ENCODE measurements at regions not wholly inside any gene's neighbourhood (a gene's known extent, or its start where the extent isn't known, plus 50 kb on each side); places are given as distances from the start of the nearest gene placed in this dataset.

GRCh38 chr4:90064196-90064595 lies 63.0 kb upstream of the CCSER1 start:
- no TSS peak for BruUV-seq (replicated peaks)
- POLR2A ChIA-PET, result no interaction called here
- in situ Hi-C loops (cut with HindIII; ENCODE audit: low pct_unique_long_range_greater_than_20kb, low sequenced_read_pairs), result no loop called here

GRCh38 chr4:90069151-90069550 lies 58.0 kb upstream of the CCSER1 start:
- Histone ChIP-seq H3K4me1 (ENCODE audit: control insufficient read depth, insufficient read depth, low read length) (no peaks in the 10 kb centered on the region), H3K9me3 (ENCODE audit: control insufficient read depth, insufficient read depth, low read depth, low read length) (no peaks in the 10 kb centered on the region), H3K27me3 (ENCODE audit: control insufficient read depth, insufficient read depth, low read length) (no peaks in the 10 kb centered on the region), H3K4me3 (ENCODE audit: low read depth in 2 of 2, low read length in 2 of 2) (no peak overlapping the region), H3K36me3 (ENCODE audit: control insufficient read depth, insufficient read depth, low read length) (no peaks in the 10 kb centered on the region), H3K27ac (ENCODE audit: low read length) (no peak overlapping the region)
- intact Hi-C loops (cut with micrococcal nuclease; ENCODE audit: unreplicated experiment), result no loop called here
- no peak for DNase-seq (ENCODE audit: low read depth, low spot score)
- CTCF ChIA-PET, result no interaction called here
- no TSS peak for BruUV-seq (replicated peaks)
- POLR2A ChIA-PET, result no interaction called here
- in situ Hi-C loops (cut with HindIII; ENCODE audit: low pct_unique_long_range_greater_than_20kb, low sequenced_read_pairs), result no loop called here
- no peak for ATAC-seq
- TF ChIP-seq SIN3A (IDR thresholded peaks at IDR 0.05; ENCODE audit: borderline replicate concordance, insufficient read depth, low read depth, low read length), result no peak
- TF ChIP-seq POLR2AphosphoS5 (IDR thresholded peaks at IDR 0.05; ENCODE audit: low read depth, low read length), result no peak
- no peak for TF ChIP-seq TCF7L2 (IDR thresholded peaks at IDR 0.05; ENCODE audit: low read depth, low read length)
- TF ChIP-seq REST (IDR thresholded peaks at IDR 0.05; ENCODE audit: insufficient read depth in 1 of 2, low read depth in 2 of 2, low read length in 1 of 2), result no peak
- TF ChIP-seq CTCF (IDR thresholded peaks at IDR 0.05), result no peak

More at GRCh38 chr4:90064196-90064595, 63.0 kb upstream of the CCSER1 start:
- ATAC-seq (no peak), DNase-seq (ENCODE audit: low read depth, low spot score) (no peak)
- no peak overlapping the region for H3K4me3 ChIP-seq (ENCODE audit: low read depth in 2 of 2, low read length in 2 of 2)
- TF ChIP-seq REST (IDR thresholded peaks at IDR 0.05; ENCODE audit: insufficient read depth in 1 of 2, low read depth in 2 of 2, low read length in 1 of 2), result no peak
- TF ChIP-seq POLR2AphosphoS5 (IDR thresholded peaks at IDR 0.05; ENCODE audit: low read depth, low read length), result no peak
- TF ChIP-seq SIN3A (IDR thresholded peaks at IDR 0.05; ENCODE audit: borderline replicate concordance, insufficient read depth, low read depth, low read length), result no peak
- TF ChIP-seq TCF7L2 (IDR thresholded peaks at IDR 0.05; ENCODE audit: low read depth, low read length), result no peak
- no peak for TF ChIP-seq CTCF (IDR thresholded peaks at IDR 0.05)
- CTCF ChIA-PET, result interaction anchor here (0.6 kb wide), 1 partner anchor 27 kb away, joined by 3 read pairs; no protein-coding TSS in a partner anchor
- H3K27me3 ChIP-seq (ENCODE audit: control insufficient read depth, insufficient read depth, low read length), result no peaks in the 10 kb centered on the region
- H3K36me3 ChIP-seq (ENCODE audit: control insufficient read depth, insufficient read depth, low read length), result no peaks in the 10 kb centered on the region
- no peaks in the 10 kb centered on the region for H3K4me1 ChIP-seq (ENCODE audit: control insufficient read depth, insufficient read depth, low read length)
- no peak overlapping the region for H3K27ac ChIP-seq (ENCODE audit: low read length)
- intact Hi-C loops (cut with micrococcal nuclease; ENCODE audit: unreplicated experiment), result no loop called here
- H3K9me3 ChIP-seq (ENCODE audit: control insufficient read depth, insufficient read depth, low read depth, low read length), result no peaks in the 10 kb centered on the region

Measured in Panc1 (cell line).